GM08714 (cell line): ENCODE measurements at regions not wholly inside any gene's neighbourhood (a gene's known extent, or its start where the extent isn't known, plus 50 kb on each side); places are given as distances from the start of the nearest gene placed in this dataset.

Source experiments
- H3K4me3 ChIP-seq: fragments of 200-500 bp; sonication (Bioruptor generic); 2 replicates; pipeline ENCODE4 v1.5.1; 2014; ENCODE audit warnings: mild to moderate bottlenecking, low read length, inconsistent platforms
- ZNF274 ChIP-seq: IDR thresholded peaks from 2 replicates; pipeline ENCODE4 v1.6.1; 2012; ENCODE audit warnings: mild to moderate bottlenecking, low read depth, low read length

GRCh38 chr21:43331111-43331961 is 95.6 kb downstream of the SIK1 start:
- no peak for TF ChIP-seq ZNF274
- H3K4me3 ChIP-seq = no peak overlapping the region

- TF ChIP-seq ZNF274 = no peak
Measured at GRCh38 chr21:43330306-43330881, 96.5 kb downstream of the SIK1 start.

GRCh38 chr21:43329711-43330269 is 97.1 kb downstream of the SIK1 start:
- no peak for TF ChIP-seq ZNF274
- no peak overlapping the region for H3K4me3 ChIP-seq

More at GRCh38 chr21:43330306-43330881, 96.5 kb downstream of the SIK1 start:
- H3K4me3 ChIP-seq = no peak overlapping the region

- no peak overlapping the region for H3K4me3 ChIP-seq
- TF ChIP-seq ZNF274 = no peak
Measured at GRCh38 chr21:43328958-43329691, 97.8 kb downstream of the SIK1 start.

- TF ChIP-seq ZNF274 = no peak
- no peak overlapping the region for H3K4me3 ChIP-seq
Measured at GRCh38 chr21:43328185-43328957, 98.6 kb downstream of the SIK1 start.

- TF ChIP-seq ZNF274 = no peak
- H3K4me3 ChIP-seq = no peak overlapping the region
Measured at GRCh38 chr21:43325968-43326715, 100.8 kb downstream of the SIK1 start.

GRCh38 chr21:43325036-43325435 is 101.9 kb downstream of the SIK1 start:
- no peak overlapping the region for H3K4me3 ChIP-seq
- TF ChIP-seq ZNF274 = no peak

GRCh38 chr21:43324596-43324995 is 102.3 kb downstream of the SIK1 start:
- H3K4me3 ChIP-seq = no peak overlapping the region
- TF ChIP-seq ZNF274 = no peak

GRCh38 chr21:43323244-43324005 is 103.5 kb downstream of the SIK1 start:
- no peak for TF ChIP-seq ZNF274
- H3K4me3 ChIP-seq = no peak overlapping the region

GRCh38 chr21:43322805-43323204 is 104.1 kb downstream of the SIK1 start:
- TF ChIP-seq ZNF274 = no peak
- H3K4me3 ChIP-seq = no peak overlapping the region

GRCh38 chr21:43322311-43322710 is 104.6 kb downstream of the SIK1 start:
- no peak overlapping the region for H3K4me3 ChIP-seq
- TF ChIP-seq ZNF274 = no peak

- H3K4me3 ChIP-seq = no peak overlapping the region
- no peak for TF ChIP-seq ZNF274
Measured at GRCh38 chr21:43321611-43322010, 105.3 kb downstream of the SIK1 start.
